OCI-LY7 (cell line): ENCODE measurements at regions not wholly inside any gene's neighbourhood (a gene's known extent, or its start where the extent isn't known, plus 50 kb on each side); places are given as distances from the start of the nearest gene placed in this dataset.

Experiments
- BruUV-seq: library from RNA; stranded (reverse); fragments of 400-500 nt; replicated peaks from 2 replicates; lab custom pipeline; 2021; lab: Mats Ljungman, UMichigan
- CTCF ChIA-PET: fragments of 300-600 bp; sonication (Branson Sonifier 250); formaldehyde crosslinking; loops from one replicate; lab custom pipeline; 2022; ENCODE audit warnings: antibody characterized with exemption; ENCODE audit not compliant: unreplicated experiment; lab: Charles Lee
- POLR2A ChIA-PET: fragments of 300-600 bp; sonication (Branson Sonifier 250); formaldehyde crosslinking; loops from one replicate; lab custom pipeline; 2022; ENCODE audit warnings: antibody characterized with exemption; lab: Charles Lee
- DNase-seq: peaks from one replicate; pipeline ENCODE4 v3.0.0-alpha.2; 2015; ENCODE audit warnings: low spot score
- H2AFZ ChIP-seq: fragments of 200-600 bp; sonication (generic), shearing (Covaris generic); 2 replicates; pipeline ENCODE4 v1.6.1; 2014; ENCODE audit warnings: mild to moderate bottlenecking, antibody characterized with exemption, low read length, moderate library complexity
- H3K27ac ChIP-seq: fragments of 200-600 bp; sonication (generic); 2 replicates; pipeline ENCODE4 v1.5.1; 2014; ENCODE audit warnings: mixed run types, low read depth, mild to moderate bottlenecking, moderate library complexity, low read length, inconsistent platforms; ENCODE audit not compliant: poor library complexity, severe bottlenecking
- H3K36me3 ChIP-seq: fragments of 200-600 bp; sonication (generic); 2 replicates; pipeline ENCODE4 v1.6.1; 2014; ENCODE audit warnings: mild to moderate bottlenecking, antibody characterized with exemption, low read length, moderate library complexity, mixed read lengths; ENCODE audit not compliant: insufficient read depth
- H3K4me1 ChIP-seq: fragments of 200-600 bp; sonication (generic); 2 replicates; pipeline ENCODE4 v1.5.1; 2014; ENCODE audit warnings: mild to moderate bottlenecking, low read length; ENCODE audit not compliant: insufficient read depth, poor library complexity, severe bottlenecking
- H3K4me2 ChIP-seq: fragments of 200-600 bp; sonication (generic); 2 replicates; pipeline ENCODE4 v1.6.1; 2014; ENCODE audit warnings: mild to moderate bottlenecking, low read length
- H3K4me3 ChIP-seq: fragments of 200-600 bp; sonication (generic); 2 replicates; pipeline ENCODE4 v1.5.1; 2014; ENCODE audit warnings: mild to moderate bottlenecking, low read depth, low read length; ENCODE audit not compliant: poor library complexity, severe bottlenecking
- H3K79me2 ChIP-seq: fragments of 200-600 bp; sonication (generic); 2 replicates; pipeline ENCODE4 v1.6.1; 2016; ENCODE audit warnings: low read depth, mild to moderate bottlenecking, low read length, moderate library complexity, mixed read lengths; ENCODE audit not compliant: insufficient read depth
- H3K9me2 ChIP-seq: fragments of 200-600 bp; sonication (generic); 2 replicates; pipeline ENCODE4 v1.6.1; 2016; ENCODE audit warnings: mild to moderate bottlenecking, low read length, mixed read lengths; ENCODE audit not compliant: insufficient read depth
- H3K9me3 ChIP-seq: fragments of 200-600 bp; sonication (generic); 2 replicates; pipeline ENCODE4 v1.6.1; 2014; ENCODE audit warnings: mild to moderate bottlenecking, mixed run types, low read length, mixed read lengths
- H4K20me1 ChIP-seq: fragments of 200-600 bp; sonication (generic); 2 replicates; pipeline ENCODE4 v1.6.1; 2014; ENCODE audit warnings: mild to moderate bottlenecking, antibody characterized with exemption, low read length, moderate library complexity, mixed read lengths; ENCODE audit not compliant: insufficient read depth
- EZH2phosphoT487 ChIP-seq: fragments of 200-600 bp; sonication (generic); IDR thresholded peaks from 2 replicates; pipeline ENCODE4 v1.6.1; 2018; ENCODE audit warnings: low read depth, borderline replicate concordance, mild to moderate bottlenecking, mixed run types, antibody characterized with exemption, low read length, moderate library complexity, mixed read lengths
- intact Hi-C: fragments of 100-400 bp; cut with micrococcal nuclease; formaldehyde crosslinking; loops from one replicate; pipeline ENCODE4 v1.10.0; 2022; ENCODE audit not compliant: unreplicated experiment
- TF ChIP-seq, protein P1 (sequence below): fragments of 200-600 bp; sonication (generic); conservative IDR thresholded peaks from 2 replicates; pipeline ENCODE4 v1.5.1; 2014; ENCODE audit warnings: mild to moderate bottlenecking, antibody characterized with exemption, low read length, moderate library complexity, mixed read lengths

GRCh38 chr3:106212665-106213222 lies 343.9 kb upstream of the CBLB start:
- DNase-seq, result no peak
- ChIA-PET POLR2A (interaction anchor here (0.6 to 1.4 kb wide), 2 partner anchors 12 to 418 kb away, joined by 3 to 5 read pairs; no protein-coding TSS in a partner anchor), CTCF (no interaction called here)
- BruUV-seq, result no TSS peak
- no peaks in the 10 kb centered on the region for H3K9me2 ChIP-seq
- H3K36me3 ChIP-seq, result no peaks in the 10 kb centered on the region
- no peak overlapping the region for H3K4me2 ChIP-seq
- no peaks in the 10 kb centered on the region for H4K20me1 ChIP-seq
- no peaks in the 10 kb centered on the region for H3K9me3 ChIP-seq
- intact Hi-C loops, result no loop called here
- no peak overlapping the region for H2AFZ ChIP-seq
- H3K4me1 ChIP-seq, result no peaks in the 10 kb centered on the region
- H3K4me3 ChIP-seq, result no peak overlapping the region
- TF ChIP-seq, protein P1, sequence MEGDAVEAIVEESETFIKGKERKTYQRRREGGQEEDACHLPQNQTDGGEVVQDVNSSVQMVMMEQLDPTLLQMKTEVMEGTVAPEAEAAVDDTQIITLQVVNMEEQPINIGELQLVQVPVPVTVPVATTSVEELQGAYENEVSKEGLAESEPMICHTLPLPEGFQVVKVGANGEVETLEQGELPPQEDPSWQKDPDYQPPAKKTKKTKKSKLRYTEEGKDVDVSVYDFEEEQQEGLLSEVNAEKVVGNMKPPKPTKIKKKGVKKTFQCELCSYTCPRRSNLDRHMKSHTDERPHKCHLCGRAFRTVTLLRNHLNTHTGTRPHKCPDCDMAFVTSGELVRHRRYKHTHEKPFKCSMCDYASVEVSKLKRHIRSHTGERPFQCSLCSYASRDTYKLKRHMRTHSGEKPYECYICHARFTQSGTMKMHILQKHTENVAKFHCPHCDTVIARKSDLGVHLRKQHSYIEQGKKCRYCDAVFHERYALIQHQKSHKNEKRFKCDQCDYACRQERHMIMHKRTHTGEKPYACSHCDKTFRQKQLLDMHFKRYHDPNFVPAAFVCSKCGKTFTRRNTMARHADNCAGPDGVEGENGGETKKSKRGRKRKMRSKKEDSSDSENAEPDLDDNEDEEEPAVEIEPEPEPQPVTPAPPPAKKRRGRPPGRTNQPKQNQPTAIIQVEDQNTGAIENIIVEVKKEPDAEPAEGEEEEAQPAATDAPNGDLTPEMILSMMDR, result no peak
- TF ChIP-seq EZH2phosphoT487, result no peak
- no peak overlapping the region for H3K27ac ChIP-seq
- H3K79me2 ChIP-seq, result no peaks in the 10 kb centered on the region

- intact Hi-C loops, result no loop called here
- BruUV-seq, result no TSS peak
- H3K4me2 ChIP-seq, result no peak overlapping the region
- no peaks in the 10 kb centered on the region for H3K4me1 ChIP-seq
- POLR2A ChIA-PET, result no interaction called here
- DNase-seq, result no peak
- H3K79me2 ChIP-seq, result no peaks in the 10 kb centered on the region
- H4K20me1 ChIP-seq, result no peaks in the 10 kb centered on the region
- no peaks in the 10 kb centered on the region for H3K36me3 ChIP-seq
- CTCF ChIA-PET, result no interaction called here
- no peak for TF ChIP-seq EZH2phosphoT487
- TF ChIP-seq, protein P1, result no peak
- H3K4me3 ChIP-seq, result no peak overlapping the region
- no peak overlapping the region for H2AFZ ChIP-seq
- H3K27ac ChIP-seq, result no peak overlapping the region
- no peaks in the 10 kb centered on the region for H3K9me2 ChIP-seq
- H3K9me3 ChIP-seq, result no peaks in the 10 kb centered on the region
Measured at GRCh38 chr3:106213954-106214353, 345.1 kb upstream of the CBLB start.

DNA sequence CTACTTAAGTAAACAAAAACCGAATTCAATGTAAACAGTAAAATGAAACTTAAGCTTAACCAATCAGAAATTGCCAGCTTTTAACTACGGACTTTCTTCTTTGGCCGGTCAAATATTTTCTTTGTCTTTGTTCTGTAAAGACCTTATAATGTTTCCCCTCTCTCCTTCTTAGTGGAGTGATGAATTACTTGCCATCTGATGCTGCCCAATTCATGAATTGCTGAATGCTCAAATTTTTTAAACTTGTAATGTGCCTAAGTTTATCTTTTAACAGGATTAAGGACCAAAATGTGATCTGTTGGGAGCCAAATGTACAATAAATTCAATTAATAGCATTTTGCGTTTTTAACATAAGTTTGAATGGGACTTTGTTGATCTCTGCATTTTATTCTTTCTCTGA lies 345.8 kb upstream of the CBLB start:
- TF ChIP-seq, protein P1, result no peak
- no peak for TF ChIP-seq EZH2phosphoT487
- Histone ChIP-seq H3K9me3 (no peaks in the 10 kb centered on the region), H4K20me1 (no peaks in the 10 kb centered on the region), H3K4me3 (no peak overlapping the region), H3K4me1 (no peaks in the 10 kb centered on the region), H3K79me2 (no peaks in the 10 kb centered on the region), H3K27ac (no peak overlapping the region), H3K36me3 (no peaks in the 10 kb centered on the region), H3K4me2 (no peak overlapping the region), H3K9me2 (no peaks in the 10 kb centered on the region), H2AFZ (no peak overlapping the region)
- no TSS peak for BruUV-seq
- ChIA-PET POLR2A (interaction anchor here (0.7 to 1.4 kb wide), 4 partner anchors 11 to 199 kb away, joined by 3 to 4 read pairs (median 3); no protein-coding TSS in a partner anchor), CTCF (no interaction called here)
- DNase-seq, result no peak
- intact Hi-C loops, result no loop called here
